ENCODE measurements at regions not wholly inside any gene's neighbourhood (a gene's known extent, or its start where the extent isn't known, plus 50 kb on each side); places are given as distances from the start of the nearest gene placed in this dataset.
"Not testable (repeated sequence)": the region's sequence is repeated elsewhere in the genome, so short reads cannot be mapped to it uniquely, and the experiment has no call there.

DNA sequence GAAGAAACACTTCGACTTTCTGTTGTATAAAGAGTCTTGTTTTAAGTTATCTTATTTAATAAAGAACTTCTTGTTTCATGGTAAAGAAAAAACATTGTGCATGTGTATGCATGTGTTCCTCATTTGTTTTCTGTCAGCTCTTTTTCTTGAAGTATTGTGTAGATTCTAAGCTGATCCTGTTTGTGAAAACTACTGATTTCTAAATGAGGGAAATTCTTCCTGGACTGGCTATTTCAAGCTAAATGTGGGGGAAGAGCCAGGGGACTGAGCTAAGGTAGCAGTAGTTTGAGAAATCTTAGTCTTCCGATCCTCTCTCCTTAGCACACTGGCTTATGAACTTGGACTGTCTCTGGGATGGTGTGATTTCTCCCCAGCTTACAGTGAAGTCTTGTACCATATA lies 56.4 kb upstream of the RBMS1 start:
- DNase-seq = no peak

DNA sequence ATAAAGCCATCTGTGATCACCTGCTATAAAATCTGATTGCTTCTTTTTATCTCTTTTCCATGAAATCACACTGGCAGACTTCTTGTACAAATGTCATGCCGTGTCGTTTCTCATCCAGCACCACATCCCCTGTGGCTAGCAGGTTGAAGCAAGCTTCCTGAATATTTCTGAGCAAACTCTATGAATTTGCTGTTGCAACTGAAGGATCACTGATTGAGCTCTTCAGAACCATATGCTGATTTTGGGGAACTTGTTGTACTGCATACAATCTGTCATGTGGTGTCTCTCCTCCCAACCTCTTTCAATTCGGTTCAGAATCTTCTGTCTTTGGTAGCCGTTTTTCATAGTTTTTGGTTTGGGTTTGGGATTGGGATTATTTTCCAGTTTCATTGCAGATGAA lies 57.7 kb upstream of the RBMS1 start:
- DNase-seq = no peak

DNA sequence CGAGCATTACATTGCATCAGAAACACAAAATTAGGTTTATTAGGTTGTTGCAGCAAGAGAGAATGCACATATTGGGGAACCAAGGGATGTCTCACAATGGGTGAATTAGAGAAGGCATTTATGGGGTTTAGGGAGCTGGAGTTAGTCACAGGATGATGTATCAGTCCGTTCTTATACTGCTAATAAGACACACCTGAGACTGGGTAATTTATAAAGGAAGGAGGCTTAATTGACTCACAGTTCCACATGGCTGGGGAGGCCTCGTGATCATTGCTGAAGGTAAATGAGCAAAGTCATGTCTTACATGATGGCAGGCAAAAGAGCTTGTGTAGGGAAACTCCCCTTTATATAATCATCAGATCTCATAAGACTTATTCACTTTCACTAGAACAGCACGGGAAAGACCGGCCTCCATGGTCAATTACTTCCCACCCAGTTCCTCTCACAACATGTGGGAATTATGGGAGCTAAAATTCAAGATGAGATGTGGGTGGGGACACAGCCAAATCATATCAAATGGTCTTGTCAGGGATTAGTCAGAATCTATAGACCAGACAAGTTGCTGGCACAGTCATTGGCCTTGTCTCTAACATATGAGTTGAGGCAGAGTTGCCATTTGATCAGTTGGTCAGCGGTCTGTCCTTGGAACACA lies 61.9 kb upstream of the RBMS1 start:
- DNase-seq = no peak

DNA sequence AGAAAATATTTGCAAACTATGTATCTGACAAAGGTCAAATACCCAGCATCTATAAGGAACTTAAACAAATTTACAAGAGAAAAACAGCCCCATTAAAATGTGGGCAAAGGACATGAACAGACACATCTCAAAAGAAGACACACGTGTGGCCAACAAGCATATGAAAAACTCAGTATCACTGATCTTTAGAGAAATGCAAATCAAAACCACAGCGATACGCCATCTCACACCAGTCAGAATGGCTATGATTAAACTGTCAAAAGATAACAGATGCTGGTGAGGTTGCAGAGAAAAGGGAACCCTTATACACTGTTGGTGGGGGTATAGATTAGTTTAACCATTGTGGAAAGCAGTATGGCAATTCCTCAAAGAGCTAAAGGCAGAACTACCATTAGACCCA lies 64.3 kb upstream of the RBMS1 start:
- no peak for DNase-seq

DNA sequence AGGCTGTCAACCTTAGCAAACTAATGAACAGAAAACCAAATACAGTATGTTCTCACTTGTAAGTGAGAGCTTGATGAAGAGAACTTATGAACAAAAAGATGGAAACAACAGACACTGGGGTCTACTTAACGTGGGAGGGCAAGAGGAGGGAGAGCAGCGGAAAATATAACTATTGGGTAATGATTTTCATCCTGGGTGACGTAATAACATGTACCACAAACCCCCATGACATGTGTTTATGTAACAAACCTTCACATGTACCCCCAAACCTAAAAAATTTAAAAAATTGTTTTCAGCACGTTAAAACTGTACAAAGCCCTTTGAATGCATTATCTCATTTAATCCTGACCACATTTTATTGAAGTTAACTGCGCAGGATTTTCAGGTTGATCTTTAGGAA lies 64.9 kb upstream of the RBMS1 start:
- DNase-seq = no peak

DNA sequence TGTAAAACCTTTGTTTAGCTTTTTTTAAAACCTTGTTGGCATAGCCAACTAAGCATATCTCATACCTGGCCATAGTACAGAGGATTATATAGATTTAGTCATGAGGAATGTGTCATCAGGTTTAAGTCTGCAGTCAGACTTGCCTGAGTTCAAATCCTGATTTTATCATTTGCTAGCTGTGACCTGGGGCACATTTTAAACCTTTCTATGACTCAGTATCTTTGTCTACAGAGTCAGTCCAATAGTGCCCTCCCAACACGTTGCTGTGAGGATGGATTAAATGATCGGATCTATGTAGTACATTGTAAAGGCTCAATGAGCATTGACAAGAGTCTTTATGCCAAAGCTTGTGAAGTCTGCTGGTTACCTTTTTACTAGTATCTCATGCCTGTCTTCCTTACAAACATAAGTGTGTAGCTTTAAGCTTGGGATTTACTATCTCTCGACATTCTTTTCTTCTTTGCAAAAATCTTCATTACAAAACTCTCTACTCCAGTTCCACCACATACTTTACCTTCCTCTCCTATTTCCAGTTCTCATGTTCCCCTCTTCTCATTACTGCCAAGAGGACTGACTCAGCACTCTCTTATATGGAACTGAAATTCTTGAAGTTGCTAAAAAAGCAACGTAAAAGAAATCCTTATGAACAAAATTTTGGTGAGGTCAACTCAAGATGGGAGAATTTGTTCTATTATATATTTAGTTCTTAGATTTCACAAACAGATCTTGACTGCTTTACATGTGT lies 68.1 kb upstream of the RBMS1 start:
- DNase-seq = no peak

DNA sequence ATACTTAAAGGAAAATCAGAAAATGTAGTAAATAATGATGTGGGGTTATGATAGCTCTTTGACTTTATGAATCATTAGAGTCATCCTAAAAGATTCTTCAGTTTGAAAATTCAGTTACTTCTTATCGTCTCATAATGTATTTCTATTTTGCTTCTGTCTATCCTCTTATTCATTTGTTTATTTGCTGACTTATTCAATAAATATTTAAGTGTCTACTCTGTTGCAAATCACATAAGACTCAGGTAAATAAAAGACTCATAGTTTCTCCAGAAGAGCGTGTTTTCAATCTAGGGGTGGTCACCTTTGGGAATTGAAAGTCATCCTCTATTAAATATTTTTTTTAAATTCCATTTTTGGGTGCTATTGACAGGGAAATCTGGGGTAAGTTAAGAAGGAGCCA lies 69.1 kb upstream of the RBMS1 start:
- DNase-seq = no peak

DNA sequence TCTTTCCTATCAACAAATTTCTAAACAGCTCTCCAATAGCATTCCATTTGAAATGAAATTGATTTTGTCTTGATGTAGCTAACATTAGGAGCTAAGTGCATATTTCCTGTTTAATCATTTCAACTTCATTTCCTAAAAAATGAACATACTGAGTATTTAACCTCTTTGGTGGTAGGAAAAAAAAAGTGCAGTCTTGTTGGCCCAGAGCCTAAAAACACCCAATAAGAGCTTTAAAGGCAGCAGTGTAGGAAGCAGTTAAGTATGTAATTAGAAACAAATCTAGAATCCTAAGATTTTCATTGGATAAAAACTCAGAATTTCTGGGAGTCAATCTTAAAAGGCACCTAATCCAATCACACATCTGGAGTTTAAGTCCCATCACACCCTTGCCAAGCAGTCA lies 71.0 kb upstream of the RBMS1 start:
- DNase-seq = no peak

- no peak for DNase-seq
These were observed 71.7 kb upstream of the RBMS1 start for GRCh38 chr2:160565099-160565845.

- DNase-seq = no peak
These were observed 73.1 kb upstream of the RBMS1 start for GRCh38 chr2:160566717-160567116.

GRCh38 chr2:160568856-160569255 lies 75.2 kb upstream of the RBMS1 start:
- no peak for DNase-seq

GRCh38 chr2:160570376-160570775 lies 76.8 kb upstream of the RBMS1 start:
- no peak for DNase-seq

GRCh38 chr2:160574468-160575140 lies 81.0 kb upstream of the RBMS1 start:
- no peak for DNase-seq

GRCh38 chr2:160575368-160575767 lies 81.8 kb upstream of the RBMS1 start:
- DNase-seq = no peak

DNA sequence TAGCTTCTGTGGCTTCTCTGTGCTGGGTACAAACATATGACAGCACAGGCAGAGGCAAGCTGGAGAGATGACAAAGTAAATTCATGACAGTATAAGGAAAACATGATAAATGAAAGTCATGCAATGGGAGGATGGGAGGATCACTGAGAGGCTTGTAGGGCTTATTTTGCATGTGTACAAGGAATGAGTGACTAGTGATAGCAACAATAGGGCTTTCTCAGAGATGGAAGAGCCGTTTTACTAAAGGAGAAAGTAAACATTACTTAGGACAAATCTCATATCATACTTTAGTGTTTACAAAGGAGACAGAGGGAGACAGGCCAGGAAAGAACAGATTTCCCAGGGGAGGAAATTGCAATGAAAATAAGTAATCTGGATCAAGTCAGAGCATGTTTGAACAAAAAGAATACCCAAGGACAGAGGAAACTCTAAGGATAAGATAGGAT lies 82.5 kb upstream of the RBMS1 start:
- no peak for DNase-seq

GRCh38 chr2:160577081-160577480 lies 83.5 kb upstream of the RBMS1 start:
- not testable (repeated sequence) for DNase-seq

DNA sequence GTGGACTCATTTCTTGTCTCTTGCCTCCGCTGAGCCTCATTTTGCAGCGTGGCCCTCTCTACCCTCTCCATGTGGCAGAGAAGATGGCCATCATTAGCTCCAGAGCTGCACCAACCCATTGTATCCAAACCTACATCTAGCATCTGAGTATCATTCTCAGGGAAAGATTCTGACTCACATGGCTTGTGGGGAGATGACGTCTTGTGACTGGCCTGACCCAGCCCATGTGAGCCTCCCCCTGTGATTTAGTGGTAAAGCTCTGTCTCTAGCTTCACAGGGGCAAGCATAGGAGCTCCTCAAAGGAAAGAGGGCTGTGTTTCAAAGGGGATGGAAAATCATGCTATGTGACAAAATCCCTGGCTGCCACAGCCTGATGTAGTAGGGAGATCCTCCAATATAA lies 87.4 kb upstream of the RBMS1 start:
- no peak for DNase-seq

DNA sequence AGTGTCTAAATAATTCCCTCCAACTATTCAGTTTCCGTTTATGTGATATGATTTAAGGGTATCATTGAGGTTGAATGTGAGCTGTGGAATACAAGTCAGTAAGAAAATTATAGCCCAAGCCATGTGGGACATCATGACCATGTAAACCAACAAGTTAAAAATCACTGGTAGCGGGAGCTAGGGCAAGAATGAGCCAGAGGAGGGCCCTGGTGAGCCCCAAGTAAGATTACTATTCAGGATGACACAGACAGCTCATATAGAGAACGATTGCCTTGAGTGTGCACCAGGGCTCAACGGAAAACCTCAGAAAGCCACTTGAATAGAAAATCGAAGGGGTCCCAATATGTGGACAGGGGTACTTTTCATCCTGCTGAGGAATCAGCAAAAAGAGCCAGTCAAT lies 87.8 kb upstream of the RBMS1 start:
- DNase-seq = no peak

GRCh38 chr2:160582081-160582480 lies 88.5 kb upstream of the RBMS1 start:
- DNase-seq = no peak

- no peak for DNase-seq
These were observed 89.0 kb upstream of the RBMS1 start for GRCh38 chr2:160582490-160583145.

GRCh38 chr2:160583146-160583535 lies 89.5 kb upstream of the RBMS1 start:
- DNase-seq = no peak

DNA sequence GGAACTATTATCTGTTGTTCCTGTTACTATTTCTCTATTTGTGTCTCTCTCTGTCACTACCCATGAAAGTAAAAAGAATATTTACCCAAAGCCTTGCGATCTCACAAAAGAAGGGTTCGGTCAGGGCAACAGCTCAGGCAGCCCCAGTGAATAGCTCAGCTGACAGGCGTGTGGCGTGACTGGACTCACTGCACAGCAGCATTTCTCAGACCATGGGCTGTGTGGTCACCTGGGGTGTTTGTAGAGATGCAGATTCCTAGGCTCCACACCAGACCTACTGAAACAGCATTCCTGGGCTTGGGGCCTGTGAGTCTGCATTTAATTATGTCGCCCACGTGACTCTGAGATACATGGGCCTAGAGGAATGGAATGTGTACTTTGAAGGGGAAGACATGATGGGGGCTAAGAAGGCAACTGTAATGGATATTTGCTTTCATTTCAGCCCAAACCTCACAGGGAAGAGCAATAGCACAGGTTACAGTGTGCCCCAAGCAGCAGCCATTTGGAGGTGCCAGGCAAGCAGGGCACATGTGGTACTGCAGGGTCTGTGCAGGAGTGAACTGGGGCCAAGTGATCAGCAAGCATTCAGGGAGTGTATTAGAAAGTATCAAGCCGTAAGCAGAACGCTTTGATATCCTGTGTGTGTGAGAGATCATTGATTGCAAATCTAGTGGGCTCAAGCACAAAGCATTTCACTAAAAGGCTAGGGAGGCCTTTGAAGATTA lies 90.4 kb upstream of the RBMS1 start:
- no peak for DNase-seq

Data from C1 segment of cervical spinal cord (tissue), 14 donors.